ENCODE measurements at regions not wholly inside any gene's neighbourhood (a gene's known extent, or its start where the extent isn't known, plus 50 kb on each side); places are given as distances from the start of the nearest gene placed in this dataset.

DNA sequence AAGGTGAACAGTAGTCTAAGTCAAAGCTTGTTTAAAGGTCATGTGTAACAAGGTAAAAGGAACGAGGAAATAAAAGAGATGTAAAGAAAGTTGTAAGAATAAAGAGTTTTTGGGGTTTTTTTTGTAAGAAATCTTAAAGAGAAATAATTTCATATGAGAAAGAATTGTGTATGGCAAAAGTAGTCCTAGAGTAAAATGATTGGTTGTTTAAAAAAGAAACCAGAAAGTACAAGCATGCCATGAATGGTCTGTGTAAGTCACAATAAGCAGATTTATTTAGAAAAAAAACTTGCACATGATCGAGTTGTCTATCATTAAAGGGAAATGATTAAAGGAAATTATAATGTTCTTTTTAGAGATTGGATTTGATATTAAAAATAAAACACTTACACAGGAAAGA lies 172.6 kb upstream of the TUSC1 start:
- ChIA-PET POLR2A (no interaction called here), CTCF (no interaction called here)
- no peaks in the 10 kb centered on the region for H3K4me1 Mint-ChIP-seq
- peaks cover 76% of the 10 kb centered on the region for H3K9me3 Mint-ChIP-seq
- no peaks in the 10 kb centered on the region for H3K27me3 Mint-ChIP-seq (ENCODE audit: low read depth)
- DNase-seq (ENCODE audit: low spot score): no peak
- H3K27ac Mint-ChIP-seq: no peak overlapping the region
- H3K4me3 Mint-ChIP-seq: no peak overlapping the region
- no peak for ATAC-seq
- H3K36me3 Mint-ChIP-seq: peaks cover 67% of the 10 kb centered on the region
- TF ChIP-seq, protein P1, sequence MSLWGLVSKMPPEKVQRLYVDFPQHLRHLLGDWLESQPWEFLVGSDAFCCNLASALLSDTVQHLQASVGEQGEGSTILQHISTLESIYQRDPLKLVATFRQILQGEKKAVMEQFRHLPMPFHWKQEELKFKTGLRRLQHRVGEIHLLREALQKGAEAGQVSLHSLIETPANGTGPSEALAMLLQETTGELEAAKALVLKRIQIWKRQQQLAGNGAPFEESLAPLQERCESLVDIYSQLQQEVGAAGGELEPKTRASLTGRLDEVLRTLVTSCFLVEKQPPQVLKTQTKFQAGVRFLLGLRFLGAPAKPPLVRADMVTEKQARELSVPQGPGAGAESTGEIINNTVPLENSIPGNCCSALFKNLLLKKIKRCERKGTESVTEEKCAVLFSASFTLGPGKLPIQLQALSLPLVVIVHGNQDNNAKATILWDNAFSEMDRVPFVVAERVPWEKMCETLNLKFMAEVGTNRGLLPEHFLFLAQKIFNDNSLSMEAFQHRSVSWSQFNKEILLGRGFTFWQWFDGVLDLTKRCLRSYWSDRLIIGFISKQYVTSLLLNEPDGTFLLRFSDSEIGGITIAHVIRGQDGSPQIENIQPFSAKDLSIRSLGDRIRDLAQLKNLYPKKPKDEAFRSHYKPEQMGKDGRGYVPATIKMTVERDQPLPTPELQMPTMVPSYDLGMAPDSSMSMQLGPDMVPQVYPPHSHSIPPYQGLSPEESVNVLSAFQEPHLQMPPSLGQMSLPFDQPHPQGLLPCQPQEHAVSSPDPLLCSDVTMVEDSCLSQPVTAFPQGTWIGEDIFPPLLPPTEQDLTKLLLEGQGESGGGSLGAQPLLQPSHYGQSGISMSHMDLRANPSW (CRISPR knock-in tag; conservative IDR thresholded peaks at IDR 0.05; ENCODE audit: low read depth): no peak
- TF ChIP-seq EMX1 (CRISPR knock-in tag; IDR thresholded peaks at IDR 0.05): no peak

DNA sequence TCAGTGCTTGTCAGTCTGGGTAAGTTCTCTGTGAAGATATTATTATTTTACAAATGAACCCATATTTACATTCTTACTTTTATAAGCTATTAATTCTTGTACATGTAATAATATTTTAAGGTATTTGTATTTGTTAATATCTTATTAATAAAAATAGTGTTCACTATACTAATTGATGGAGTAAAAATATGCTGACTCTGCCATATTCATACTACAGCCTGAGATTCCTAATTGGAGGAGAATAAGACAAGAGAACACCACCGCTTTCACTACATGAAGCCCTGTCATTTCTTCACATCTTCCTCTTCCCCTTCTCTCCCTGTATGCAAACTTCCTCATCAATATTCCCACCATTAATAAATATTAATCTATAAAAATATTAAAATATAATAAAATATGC lies 167.6 kb upstream of the TUSC1 start:
- H3K4me1 Mint-ChIP-seq: peaks cover 4% of the 10 kb centered on the region; the same call in 1 of the 2 replicates
- H3K27ac Mint-ChIP-seq: no peak overlapping the region
- DNase-seq (ENCODE audit: low spot score): no peak
- no peaks in the 10 kb centered on the region for H3K27me3 Mint-ChIP-seq (ENCODE audit: low read depth)
- ATAC-seq: no peak
- no peak for TF ChIP-seq E2F1 (CRISPR knock-in tag; IDR thresholded peaks at IDR 0.05)
- TF ChIP-seq PRDM15 (CRISPR knock-in tag; IDR thresholded peaks at IDR 0.05): no peak
- TF ChIP-seq, protein P2, sequence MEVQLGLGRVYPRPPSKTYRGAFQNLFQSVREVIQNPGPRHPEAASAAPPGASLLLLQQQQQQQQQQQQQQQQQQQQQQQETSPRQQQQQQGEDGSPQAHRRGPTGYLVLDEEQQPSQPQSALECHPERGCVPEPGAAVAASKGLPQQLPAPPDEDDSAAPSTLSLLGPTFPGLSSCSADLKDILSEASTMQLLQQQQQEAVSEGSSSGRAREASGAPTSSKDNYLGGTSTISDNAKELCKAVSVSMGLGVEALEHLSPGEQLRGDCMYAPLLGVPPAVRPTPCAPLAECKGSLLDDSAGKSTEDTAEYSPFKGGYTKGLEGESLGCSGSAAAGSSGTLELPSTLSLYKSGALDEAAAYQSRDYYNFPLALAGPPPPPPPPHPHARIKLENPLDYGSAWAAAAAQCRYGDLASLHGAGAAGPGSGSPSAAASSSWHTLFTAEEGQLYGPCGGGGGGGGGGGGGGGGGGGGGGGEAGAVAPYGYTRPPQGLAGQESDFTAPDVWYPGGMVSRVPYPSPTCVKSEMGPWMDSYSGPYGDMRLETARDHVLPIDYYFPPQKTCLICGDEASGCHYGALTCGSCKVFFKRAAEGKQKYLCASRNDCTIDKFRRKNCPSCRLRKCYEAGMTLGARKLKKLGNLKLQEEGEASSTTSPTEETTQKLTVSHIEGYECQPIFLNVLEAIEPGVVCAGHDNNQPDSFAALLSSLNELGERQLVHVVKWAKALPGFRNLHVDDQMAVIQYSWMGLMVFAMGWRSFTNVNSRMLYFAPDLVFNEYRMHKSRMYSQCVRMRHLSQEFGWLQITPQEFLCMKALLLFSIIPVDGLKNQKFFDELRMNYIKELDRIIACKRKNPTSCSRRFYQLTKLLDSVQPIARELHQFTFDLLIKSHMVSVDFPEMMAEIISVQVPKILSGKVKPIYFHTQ (CRISPR knock-in tag; IDR thresholded peaks at IDR 0.05): no peak
- no peak for TF ChIP-seq GABPB1 (CRISPR knock-in tag; IDR thresholded peaks at IDR 0.05)
- TF ChIP-seq FOXJ3 (CRISPR knock-in tag; IDR thresholded peaks at IDR 0.05; ENCODE audit: borderline replicate concordance): no peak
- TF ChIP-seq ZNF425 (CRISPR knock-in tag; conservative IDR thresholded peaks at IDR 0.05): no peak
- no peak for TF ChIP-seq NFATC4 (CRISPR knock-in tag; IDR thresholded peaks at IDR 0.05)
- no peak for TF ChIP-seq USF2 (CRISPR knock-in tag; IDR thresholded peaks at IDR 0.05)
- no peak for TF ChIP-seq EMX1 (CRISPR knock-in tag; IDR thresholded peaks at IDR 0.05)
- TF ChIP-seq CTCF (IDR thresholded peaks at IDR 0.05): no peak
- TF ChIP-seq, protein P3, sequence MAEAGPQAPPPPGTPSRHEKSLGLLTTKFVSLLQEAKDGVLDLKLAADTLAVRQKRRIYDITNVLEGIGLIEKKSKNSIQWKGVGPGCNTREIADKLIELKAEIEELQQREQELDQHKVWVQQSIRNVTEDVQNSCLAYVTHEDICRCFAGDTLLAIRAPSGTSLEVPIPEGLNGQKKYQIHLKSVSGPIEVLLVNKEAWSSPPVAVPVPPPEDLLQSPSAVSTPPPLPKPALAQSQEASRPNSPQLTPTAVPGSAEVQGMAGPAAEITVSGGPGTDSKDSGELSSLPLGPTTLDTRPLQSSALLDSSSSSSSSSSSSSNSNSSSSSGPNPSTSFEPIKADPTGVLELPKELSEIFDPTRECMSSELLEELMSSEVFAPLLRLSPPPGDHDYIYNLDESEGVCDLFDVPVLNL (CRISPR knock-in tag; IDR thresholded peaks at IDR 0.05; ENCODE audit: borderline replicate concordance, low read depth): no peak
- TF ChIP-seq CDX4 (CRISPR knock-in tag; IDR thresholded peaks at IDR 0.05; ENCODE audit: borderline replicate concordance): no peak
- TF ChIP-seq ZNF263 (CRISPR knock-in tag; IDR thresholded peaks at IDR 0.05; ENCODE audit: low read depth): no peak
- TF ChIP-seq ZMAT4 (CRISPR knock-in tag; IDR thresholded peaks at IDR 0.05): no peak
- H3K4me3 Mint-ChIP-seq: no peak overlapping the region
- H3K9me3 Mint-ChIP-seq: peaks cover 39% of the 10 kb centered on the region
- ChIA-PET CTCF (no interaction called here), POLR2A (no interaction called here)
- H3K36me3 Mint-ChIP-seq: peaks cover 32% of the 10 kb centered on the region
